ENCODE measurements at regions not wholly inside any gene's neighbourhood (a gene's known extent, or its start where the extent isn't known, plus 50 kb on each side); places are given as distances from the start of the nearest gene placed in this dataset.

- no peaks in the 10 kb centered on the region for H3K9me2 ChIP-seq (ENCODE audit: insufficient read depth, low read length)
- no peaks in the 10 kb centered on the region for H3K79me2 ChIP-seq (replicated peaks; ENCODE audit: insufficient read depth, low read length)
- no peak overlapping the region for H2AFZ ChIP-seq (ENCODE audit: low read depth, low read length)
- no peak overlapping the region for H3K4me2 ChIP-seq (ENCODE audit: low read length)
- no peak overlapping the region for H3K9ac ChIP-seq (ENCODE audit: low read length)
- TF ChIP-seq TAF1 (IDR thresholded peaks at IDR 0.05; ENCODE audit: low read depth) (no peak), SMC3 (conservative IDR thresholded peaks at IDR 0.05; ENCODE audit: poor library complexity) (no peak), POLR2AphosphoS5 (IDR thresholded peaks at IDR 0.05) (no peak), CTCF (IDR thresholded peaks at IDR 0.05; ENCODE audit: poor library complexity, severe bottlenecking) (no peak), RAD21 (conservative IDR thresholded peaks at IDR 0.05) (no peak), EP300 (conservative IDR thresholded peaks at IDR 0.05; ENCODE audit: poor library complexity, severe bottlenecking) (no peak), MXI1 (conservative IDR thresholded peaks at IDR 0.05; ENCODE audit: poor library complexity, severe bottlenecking) (no peak), EZH2 (IDR thresholded peaks at IDR 0.05; ENCODE audit: borderline replicate concordance, insufficient read depth, low read length, poor library complexity, severe bottlenecking) (no peak), REST (IDR thresholded peaks at IDR 0.05; ENCODE audit: borderline replicate concordance) (no peak)
- no peak overlapping the region for H3K4me3 ChIP-seq (ENCODE audit: low read length)
- no peaks in the 10 kb centered on the region for H3K27me3 ChIP-seq (ENCODE audit: insufficient read depth, low read depth, low read length)
- H3K27ac ChIP-seq (ENCODE audit: low read length), result no peak overlapping the region
- no peaks in the 10 kb centered on the region for H4K20me1 ChIP-seq (ENCODE audit: insufficient read depth)
- H3K36me3 ChIP-seq (ENCODE audit: insufficient read depth, low read length), result no peaks in the 10 kb centered on the region
- H3K9me3 ChIP-seq (ENCODE audit: low read length), result no peaks in the 10 kb centered on the region
- no peaks in the 10 kb centered on the region for H3F3A ChIP-seq (ENCODE audit: insufficient read depth, low read length, poor library complexity, severe bottlenecking)
These were observed 1421.7 kb downstream of the GRIK2 start for GRCh38 chr6:102815207-102815606.

DNA sequence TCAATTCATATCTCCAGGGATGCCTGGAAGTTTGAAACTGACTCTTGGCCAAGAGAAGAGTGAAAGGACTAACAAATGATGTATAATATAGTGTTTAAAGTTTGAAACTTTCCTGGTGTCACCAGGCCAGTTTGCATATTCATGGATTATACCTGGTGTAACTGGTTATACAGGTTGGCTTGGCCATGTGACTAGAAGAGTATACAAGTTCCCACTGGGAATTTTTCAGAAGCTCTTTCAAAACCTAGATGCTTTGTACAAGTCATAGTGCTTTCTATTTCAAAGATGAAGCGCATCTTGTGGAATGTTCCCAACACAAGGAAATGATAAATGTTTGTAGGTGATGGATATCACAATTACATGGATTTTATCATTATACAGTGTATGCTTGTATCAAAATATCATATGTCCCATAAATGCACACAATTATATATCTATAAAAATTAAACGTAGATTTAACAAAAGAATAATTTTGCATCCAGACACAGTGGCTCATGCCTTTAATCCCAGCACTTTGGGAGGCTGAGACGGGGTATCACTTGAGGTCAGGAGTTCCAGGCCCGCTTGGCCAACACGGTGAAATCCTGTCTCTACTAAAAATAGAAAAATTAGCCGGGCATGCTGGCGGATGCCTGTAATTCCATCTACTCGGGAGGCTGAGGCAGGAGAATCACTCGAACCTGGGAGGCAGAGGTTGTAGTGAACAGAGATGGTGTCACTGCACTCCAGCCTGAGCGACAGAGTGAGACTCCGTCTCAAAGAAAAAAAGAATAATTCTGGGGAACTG, 1420.2 kb downstream of the GRIK2 start:
- H3K4me2 ChIP-seq (ENCODE audit: low read length), result no peak overlapping the region
- no peaks in the 10 kb centered on the region for H3K9me3 ChIP-seq (ENCODE audit: low read length)
- no peaks in the 10 kb centered on the region for H3K9me2 ChIP-seq (ENCODE audit: insufficient read depth, low read length)
- no peak for TF ChIP-seq RAD21 (conservative IDR thresholded peaks at IDR 0.05)
- no peak for TF ChIP-seq MXI1 (conservative IDR thresholded peaks at IDR 0.05; ENCODE audit: poor library complexity, severe bottlenecking)
- TF ChIP-seq TAF1 (IDR thresholded peaks at IDR 0.05; ENCODE audit: low read depth), result no peak
- no peak for TF ChIP-seq EP300 (conservative IDR thresholded peaks at IDR 0.05; ENCODE audit: poor library complexity, severe bottlenecking)
- TF ChIP-seq REST (IDR thresholded peaks at IDR 0.05; ENCODE audit: borderline replicate concordance), result no peak
- no peak for TF ChIP-seq POLR2AphosphoS5 (IDR thresholded peaks at IDR 0.05)
- TF ChIP-seq CTCF (IDR thresholded peaks at IDR 0.05; ENCODE audit: poor library complexity, severe bottlenecking), result no peak
- H3K27ac ChIP-seq (ENCODE audit: low read length), result no peak overlapping the region
- H3K4me3 ChIP-seq (ENCODE audit: low read length), result no peak overlapping the region
- H4K20me1 ChIP-seq (ENCODE audit: insufficient read depth), result no peaks in the 10 kb centered on the region
- no peak overlapping the region for H2AFZ ChIP-seq (ENCODE audit: low read depth, low read length)
- no peaks in the 10 kb centered on the region for H3K27me3 ChIP-seq (ENCODE audit: insufficient read depth, low read depth, low read length)
- H3K79me2 ChIP-seq (replicated peaks; ENCODE audit: insufficient read depth, low read length), result no peaks in the 10 kb centered on the region
- no peak overlapping the region for H3K9ac ChIP-seq (ENCODE audit: low read length)
- no peaks in the 10 kb centered on the region for H3K36me3 ChIP-seq (ENCODE audit: insufficient read depth, low read length)
- no peaks in the 10 kb centered on the region for H3F3A ChIP-seq (ENCODE audit: insufficient read depth, low read length, poor library complexity, severe bottlenecking)
